Adipocyte (in vitro differentiated cells): ENCODE measurements at regions not wholly inside any gene's neighbourhood (a gene's known extent, or its start where the extent isn't known, plus 50 kb on each side); places are given as distances from the start of the nearest gene placed in this dataset.

Source experiments
- DNase-seq: peaks from one replicate; pipeline ENCODE4 v3.0.0-alpha.2; 2015; ENCODE audit warnings: low read depth
- H3K27me3 ChIP-seq: replicated peaks from 2 replicates; pipeline ENCODE4 v1.7.0; 2013; ENCODE audit warnings: mild to moderate bottlenecking, low read length, moderate library complexity; ENCODE audit not compliant: control insufficient read depth, insufficient read depth
- H3K36me3 ChIP-seq: 2 replicates; pipeline ENCODE4 v1.7.0; 2013; ENCODE audit warnings: low read length, mild to moderate bottlenecking, moderate library complexity; ENCODE audit not compliant: control insufficient read depth, insufficient read depth, severe bottlenecking
- H3K4me1 ChIP-seq: 2 replicates; pipeline ENCODE4 v1.7.0; 2013; ENCODE audit warnings: mild to moderate bottlenecking, low read length, moderate library complexity; ENCODE audit not compliant: control insufficient read depth, insufficient read depth
- H3K4me3 ChIP-seq: 2 replicates; pipeline ENCODE4 v1.7.0; 2013; ENCODE audit warnings: mild to moderate bottlenecking, low read length, moderate library complexity
- H3K9ac ChIP-seq: 2 replicates; pipeline ENCODE4 v1.7.0; 2013; ENCODE audit warnings: mild to moderate bottlenecking, low read length, moderate library complexity
- H3K9me3 ChIP-seq: 2 replicates; pipeline ENCODE4 v1.7.0; 2013; ENCODE audit warnings: mild to moderate bottlenecking, low read length, moderate library complexity; ENCODE audit not compliant: control insufficient read depth

DNA sequence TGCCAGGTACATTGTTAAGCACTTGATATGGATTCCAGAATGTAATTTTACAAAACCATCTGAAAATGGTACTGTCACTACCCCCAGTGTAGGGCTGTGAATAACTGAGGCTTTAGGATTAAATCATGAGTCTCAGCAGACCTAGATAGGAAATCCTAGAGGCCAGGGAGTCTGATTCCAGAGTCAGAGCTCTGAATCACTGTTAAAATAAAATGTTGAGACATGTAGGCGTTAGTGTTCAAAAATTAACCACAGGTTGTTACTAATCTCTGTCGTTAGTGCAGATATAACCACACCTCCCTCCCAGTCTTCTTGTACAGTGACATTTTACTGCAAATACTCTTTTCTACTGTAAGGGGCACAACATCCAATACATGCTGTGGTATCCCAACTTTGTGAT is 1828.8 kb downstream of the MAT2B start:
- H3K4me3 ChIP-seq: no peak overlapping the region
- H3K27me3 ChIP-seq: no peaks in the 10 kb centered on the region
- no peaks in the 10 kb centered on the region for H3K36me3 ChIP-seq
- peak; percentile 7 for DNase-seq
- no peak overlapping the region for H3K9ac ChIP-seq
- peaks cover 8% of the 10 kb centered on the region for H3K4me1 ChIP-seq
- no peaks in the 10 kb centered on the region for H3K9me3 ChIP-seq

DNA sequence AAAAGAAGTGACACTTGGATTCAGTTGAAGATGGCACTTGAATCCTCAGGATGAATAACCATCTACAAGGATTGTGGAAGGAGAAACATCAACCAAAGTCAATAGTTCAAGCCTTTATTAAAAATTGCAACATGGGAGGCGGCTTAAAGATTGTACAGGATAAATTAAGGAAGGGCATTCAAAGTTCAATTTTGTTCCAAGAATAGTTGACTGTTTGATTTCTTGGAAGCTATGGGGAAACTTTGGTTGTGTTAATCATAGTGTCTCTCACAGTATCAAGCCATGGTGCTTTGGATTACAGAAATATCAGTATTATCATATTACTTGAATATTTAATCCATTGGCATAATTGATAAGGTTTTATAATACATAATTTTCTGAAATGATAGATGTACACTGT is 1844.3 kb downstream of the MAT2B start:
- H3K4me3 ChIP-seq: no peak overlapping the region
- H3K4me1 ChIP-seq: no peaks in the 10 kb centered on the region
- H3K27me3 ChIP-seq: no peaks in the 10 kb centered on the region
- no peaks in the 10 kb centered on the region for H3K9me3 ChIP-seq
- DNase-seq: no peak
- H3K36me3 ChIP-seq: no peaks in the 10 kb centered on the region
- H3K9ac ChIP-seq: no peak overlapping the region

DNA sequence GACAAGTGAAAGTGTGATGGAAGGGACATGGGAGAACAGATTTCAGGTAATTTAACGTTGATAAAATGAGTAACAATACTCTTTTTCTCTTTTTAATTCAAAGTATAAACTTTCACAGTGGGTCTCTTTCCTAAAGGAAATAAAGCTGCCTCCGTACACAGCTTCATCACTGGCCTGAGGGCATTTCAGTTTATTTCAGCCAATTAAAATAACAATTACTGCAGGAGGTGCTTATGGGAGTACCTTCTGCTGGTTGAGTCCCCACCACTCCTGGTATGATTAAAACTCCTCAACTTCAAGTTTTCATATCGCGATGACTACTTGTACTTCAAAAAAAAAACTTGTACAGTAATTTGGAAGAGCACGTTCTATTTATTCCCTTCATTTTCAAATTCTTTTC is 1845.9 kb downstream of the MAT2B start:
- no peaks in the 10 kb centered on the region for H3K36me3 ChIP-seq
- H3K9me3 ChIP-seq: no peaks in the 10 kb centered on the region
- H3K27me3 ChIP-seq: no peaks in the 10 kb centered on the region
- no peak for DNase-seq
- H3K4me3 ChIP-seq: no peak overlapping the region
- H3K4me1 ChIP-seq: no peaks in the 10 kb centered on the region
- H3K9ac ChIP-seq: no peak overlapping the region

DNA sequence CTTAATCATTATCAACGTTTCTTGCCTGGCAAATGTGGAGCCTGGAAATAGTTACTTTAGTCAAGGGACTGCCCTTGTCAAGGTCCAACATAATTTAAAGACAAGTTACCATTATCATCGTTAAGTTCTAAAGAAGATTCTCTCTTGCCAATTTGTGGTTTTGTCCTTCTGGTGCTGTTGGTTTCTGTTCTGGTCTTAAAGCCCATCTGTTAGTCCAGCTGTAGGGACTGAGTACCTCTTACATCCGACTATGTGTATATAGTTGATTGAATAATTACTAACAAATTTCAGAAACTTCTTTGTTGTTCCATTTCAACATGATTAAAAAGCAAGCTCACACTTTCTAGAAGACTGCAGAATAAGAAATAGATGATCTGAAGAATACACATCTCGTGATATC is 1854.9 kb downstream of the MAT2B start:
- H3K36me3 ChIP-seq: no peaks in the 10 kb centered on the region
- DNase-seq: no peak
- H3K4me1 ChIP-seq: no peaks in the 10 kb centered on the region
- H3K4me3 ChIP-seq: no peak overlapping the region
- no peaks in the 10 kb centered on the region for H3K9me3 ChIP-seq
- no peak overlapping the region for H3K9ac ChIP-seq
- no peaks in the 10 kb centered on the region for H3K27me3 ChIP-seq

DNA sequence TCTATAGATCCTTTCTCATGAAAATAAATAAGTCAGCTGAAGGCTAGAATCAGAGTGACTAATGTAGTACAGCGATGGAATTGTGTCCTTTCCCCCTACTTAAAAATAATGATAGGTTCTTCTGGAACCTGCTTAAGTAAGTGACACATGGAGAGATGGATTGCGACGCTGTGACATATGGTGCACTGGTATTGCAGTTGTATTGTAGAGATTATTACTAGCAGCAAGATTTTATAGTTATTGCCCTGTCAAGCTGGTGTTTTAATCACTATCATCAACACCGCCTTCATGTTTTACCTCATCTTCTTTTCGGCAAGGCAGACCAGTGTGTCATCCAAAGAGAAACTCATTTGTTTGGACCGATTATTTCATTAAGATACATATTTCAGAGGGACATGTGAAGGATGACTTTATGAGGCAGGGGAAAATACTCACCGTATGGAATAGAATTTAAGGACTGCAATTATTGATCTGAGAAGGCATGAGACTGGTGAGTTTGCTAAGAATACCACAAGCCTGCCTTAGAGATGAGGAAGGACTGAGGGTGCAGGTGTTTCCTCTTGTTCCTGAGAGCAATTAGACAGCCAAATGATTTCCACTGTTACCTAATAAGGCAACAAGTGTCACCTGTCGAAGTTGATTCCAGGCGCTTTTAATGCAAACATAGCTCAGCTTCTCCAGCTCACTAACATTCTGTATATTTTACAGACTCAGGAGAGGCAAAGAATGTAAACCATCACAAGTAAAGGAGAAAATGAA is 1855.5 kb downstream of the MAT2B start:
- Histone ChIP-seq H3K9ac (no peak overlapping the region), H3K4me1 (no peaks in the 10 kb centered on the region), H3K4me3 (no peak overlapping the region), H3K36me3 (no peaks in the 10 kb centered on the region), H3K9me3 (no peaks in the 10 kb centered on the region), H3K27me3 (no peaks in the 10 kb centered on the region)
- no peak for DNase-seq

DNA sequence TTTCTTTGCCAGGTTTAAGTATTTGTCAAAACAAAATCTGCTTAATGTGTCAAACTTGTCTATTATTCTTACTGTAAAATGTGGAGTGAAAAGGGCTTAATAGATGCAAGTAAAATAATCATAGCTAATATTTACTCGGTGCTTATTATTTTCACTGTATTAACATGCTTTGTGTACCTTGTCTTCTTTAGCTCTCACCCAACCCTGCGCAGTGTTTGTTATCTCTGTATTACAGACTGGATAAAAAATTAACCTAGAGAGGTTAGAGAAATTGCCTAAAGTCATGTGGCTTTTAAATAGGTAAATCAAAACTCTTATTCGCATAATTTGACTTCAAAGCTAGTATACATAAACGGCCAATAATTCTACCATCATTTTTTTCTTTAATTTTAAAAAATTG is 1864.8 kb downstream of the MAT2B start:
- no peaks in the 10 kb centered on the region for H3K9me3 ChIP-seq
- H3K4me3 ChIP-seq: no peak overlapping the region
- DNase-seq: no peak
- H3K9ac ChIP-seq: no peak overlapping the region
- no peaks in the 10 kb centered on the region for H3K36me3 ChIP-seq
- no peaks in the 10 kb centered on the region for H3K4me1 ChIP-seq
- H3K27me3 ChIP-seq: no peaks in the 10 kb centered on the region

DNA sequence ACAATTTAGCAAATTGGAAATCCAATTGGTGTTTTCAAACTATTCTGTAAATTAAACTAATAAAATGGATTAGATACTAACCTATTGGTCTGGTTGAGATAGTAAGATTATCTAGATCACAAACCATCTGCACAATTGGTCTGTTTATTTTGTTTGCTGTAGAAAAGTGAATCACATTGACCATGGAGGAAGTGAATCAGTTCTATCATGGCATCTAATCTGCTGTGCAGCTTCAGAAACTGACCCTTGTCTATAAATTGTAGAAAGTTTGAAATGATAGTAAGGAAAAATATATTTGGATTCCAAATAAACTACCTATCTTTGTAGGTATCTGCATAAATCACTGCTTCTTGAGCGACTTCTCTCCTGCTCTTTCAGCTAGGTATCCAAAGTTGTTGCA is 1865.4 kb downstream of the MAT2B start:
- Histone ChIP-seq H3K9me3 (no peaks in the 10 kb centered on the region), H3K9ac (no peak overlapping the region), H3K4me1 (no peaks in the 10 kb centered on the region), H3K4me3 (no peak overlapping the region), H3K36me3 (no peaks in the 10 kb centered on the region), H3K27me3 (no peaks in the 10 kb centered on the region)
- no peak for DNase-seq

DNA sequence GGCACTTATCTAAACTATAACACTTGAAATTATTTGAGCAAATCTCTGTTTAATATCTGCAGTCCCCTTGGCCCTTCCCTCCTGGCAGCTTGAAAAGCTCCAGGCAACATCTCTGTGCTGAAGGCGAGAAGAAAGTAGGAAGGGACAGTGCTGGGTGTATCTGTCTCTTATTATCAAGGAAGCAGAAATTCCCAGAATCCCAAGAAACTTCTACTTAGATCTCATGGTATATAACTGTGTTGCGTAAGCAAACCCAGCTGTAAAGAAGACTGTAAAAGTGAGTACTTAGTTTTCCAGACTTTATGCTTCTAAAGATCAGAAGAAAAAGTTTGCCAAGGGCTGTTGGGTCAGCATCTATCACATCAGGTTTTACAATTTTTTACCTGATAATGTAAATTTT is 1869.8 kb downstream of the MAT2B start:
- no peak for DNase-seq
- Histone ChIP-seq H3K4me1 (no peaks in the 10 kb centered on the region), H3K36me3 (no peaks in the 10 kb centered on the region), H3K9me3 (no peaks in the 10 kb centered on the region), H3K4me3 (no peak overlapping the region), H3K27me3 (no peaks in the 10 kb centered on the region), H3K9ac (no peak overlapping the region)

DNA sequence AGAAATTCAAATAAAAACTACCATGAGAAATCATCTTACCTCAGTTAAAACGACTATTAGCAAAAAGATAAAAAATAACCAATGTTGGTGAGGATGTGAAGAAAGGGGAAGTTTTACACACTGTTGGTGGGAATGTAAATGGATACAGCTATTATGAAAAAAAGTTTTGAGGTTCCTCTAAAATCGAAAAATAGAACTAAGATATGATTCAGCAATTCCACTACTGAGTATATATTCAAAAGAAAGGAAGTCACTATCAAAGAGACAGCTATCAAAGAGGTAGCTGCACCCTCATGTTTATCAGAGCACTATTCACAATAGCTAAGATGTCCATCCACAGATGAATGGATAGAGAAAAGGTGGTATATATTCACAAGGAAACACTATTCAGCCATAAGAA is 1888.4 kb downstream of the MAT2B start:
- no peaks in the 10 kb centered on the region for H3K27me3 ChIP-seq
- no peak overlapping the region for H3K4me3 ChIP-seq
- peaks cover 10% of the 10 kb centered on the region for H3K9me3 ChIP-seq
- H3K36me3 ChIP-seq: no peaks in the 10 kb centered on the region
- H3K9ac ChIP-seq: no peak overlapping the region
- no peak for DNase-seq
- H3K4me1 ChIP-seq: no peaks in the 10 kb centered on the region

DNA sequence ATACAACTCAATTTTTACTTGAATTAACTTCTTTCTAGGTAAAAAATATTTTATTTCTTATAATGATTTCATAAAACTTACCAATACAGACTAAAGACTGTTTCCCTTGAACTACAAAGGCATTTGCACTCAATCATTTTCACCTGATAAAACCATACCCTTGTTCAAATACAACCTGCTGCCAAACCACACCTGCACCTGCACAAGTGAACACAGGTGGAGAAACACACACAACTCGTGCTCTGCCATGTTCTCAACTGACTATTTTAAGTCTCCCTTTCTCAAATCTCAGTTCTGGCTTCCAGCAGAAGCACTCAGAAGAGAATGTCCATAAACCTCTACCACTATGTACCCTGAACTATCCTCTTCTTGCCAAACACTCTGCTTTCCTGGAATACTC is 1892.1 kb downstream of the MAT2B start:
- Histone ChIP-seq H3K27me3 (no peaks in the 10 kb centered on the region), H3K4me3 (no peak overlapping the region), H3K9me3 (no peaks in the 10 kb centered on the region), H3K36me3 (no peaks in the 10 kb centered on the region), H3K4me1 (no peaks in the 10 kb centered on the region), H3K9ac (no peak overlapping the region)
- DNase-seq: no peak

DNA sequence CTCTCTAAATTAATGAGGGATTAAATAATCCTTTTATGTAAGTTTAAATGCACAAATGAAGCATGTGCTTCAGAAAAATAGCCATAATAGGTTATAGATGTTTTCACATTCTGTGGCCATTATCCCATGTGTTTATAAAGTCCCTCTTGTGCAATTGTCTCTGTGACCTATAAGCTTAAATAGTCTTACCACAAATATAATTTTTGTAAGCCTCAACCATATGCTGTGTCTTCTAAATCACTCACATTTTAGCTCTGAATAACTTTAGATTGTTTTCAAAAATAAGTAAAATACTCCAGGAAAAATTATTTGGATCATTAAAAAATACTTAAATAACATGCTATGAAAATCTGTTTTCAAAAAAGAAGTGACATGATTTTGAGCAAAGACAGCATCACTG is 1894.7 kb downstream of the MAT2B start:
- no peak overlapping the region for H3K4me3 ChIP-seq
- no peak for DNase-seq
- no peaks in the 10 kb centered on the region for H3K36me3 ChIP-seq
- H3K27me3 ChIP-seq: no peaks in the 10 kb centered on the region
- H3K9me3 ChIP-seq: no peaks in the 10 kb centered on the region
- H3K4me1 ChIP-seq: peaks cover 6% of the 10 kb centered on the region
- no peak overlapping the region for H3K9ac ChIP-seq

DNA sequence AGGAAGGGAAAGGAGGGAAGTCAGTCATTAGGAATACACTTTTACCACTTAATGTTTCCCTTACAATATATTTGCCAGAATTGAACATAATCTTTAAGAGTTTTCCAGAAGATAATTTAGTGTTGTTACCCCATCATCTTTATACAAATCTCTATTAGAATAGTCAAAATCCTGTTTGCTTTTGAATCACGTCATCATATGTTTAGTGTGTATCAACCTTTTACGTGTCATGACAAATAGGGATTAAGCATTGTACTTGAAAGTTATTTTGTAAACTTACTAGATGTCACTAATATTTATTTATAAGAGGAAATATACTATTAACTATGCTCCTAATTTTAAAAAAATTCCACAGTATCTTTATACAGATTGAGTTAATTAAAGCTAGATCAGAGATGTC is 1899.5 kb downstream of the MAT2B start:
- DNase-seq: no peak
- Histone ChIP-seq H3K27me3 (no peaks in the 10 kb centered on the region), H3K9ac (no peak overlapping the region), H3K4me3 (no peak overlapping the region), H3K36me3 (no peaks in the 10 kb centered on the region), H3K9me3 (peaks cover 3% of the 10 kb centered on the region), H3K4me1 (peaks cover 12% of the 10 kb centered on the region)
